Activated CD8-positive, alpha-beta T cell treated with anti-CD3 and anti-CD28 coated beads for 36 hours (primary cell): ENCODE measurements at regions not wholly inside any gene's neighbourhood (a gene's known extent, or its start where the extent isn't known, plus 50 kb on each side); places are given as distances from the start of the nearest gene placed in this dataset.

Experiments used
- ATAC-seq: fragments of 200-7000 bp; cut with Tn5 transposase; one replicate; pipeline ENCODE4 v1.10.0; 2021; ENCODE audit warnings: mild to moderate bottlenecking, moderate library complexity
- CTCF ChIA-PET: fragments of 350-600 bp; sonication (Branson Sonifier 250); formaldehyde crosslinking; loops from one replicate; lab custom pipeline; 2021; ENCODE audit warnings: antibody characterized with exemption; lab: Charles Lee
- POLR2A ChIA-PET: fragments of 350-600 bp; sonication (Branson Sonifier 250); formaldehyde crosslinking; loops from one replicate; lab custom pipeline; 2021; ENCODE audit warnings: antibody characterized with exemption; lab: Charles Lee
- DNase-seq: peaks from one replicate; pipeline ENCODE4 v3.0.0-alpha.2; 2020
- H3K27ac Mint-ChIP-seq: one replicate; pipeline ENCODE4 v1.8.0; 2021; ENCODE audit warnings: mild to moderate bottlenecking, mixed read lengths
- H3K27me3 Mint-ChIP-seq: one replicate; pipeline ENCODE4 v1.8.0; 2021; ENCODE audit warnings: mixed read lengths
- H3K36me3 Mint-ChIP-seq: one replicate; pipeline ENCODE4 v1.8.0; 2021; ENCODE audit warnings: low read depth, mixed read lengths
- H3K4me1 Mint-ChIP-seq: one replicate; pipeline ENCODE4 v1.8.0; 2021; ENCODE audit warnings: low read depth, mixed read lengths
- H3K4me3 Mint-ChIP-seq: one replicate; pipeline ENCODE4 v1.8.0; 2021; ENCODE audit warnings: mild to moderate bottlenecking, moderate library complexity, mixed read lengths
- H3K9me3 Mint-ChIP-seq: one replicate; pipeline ENCODE4 v1.8.0; 2021; ENCODE audit warnings: mixed read lengths
- intact Hi-C: fragments of 100-400 bp; cut with micrococcal nuclease; formaldehyde crosslinking; loops from one replicate; pipeline ENCODE4 v1.10.0; 2022
- TF ChIP-seq, protein P1 (sequence below): fragments of 200-600 bp; IDR thresholded peaks from one replicate; pipeline ENCODE4 v1.8.0; 2022; ENCODE audit warnings: antibody characterized with exemption, mild to moderate bottlenecking

DNA sequence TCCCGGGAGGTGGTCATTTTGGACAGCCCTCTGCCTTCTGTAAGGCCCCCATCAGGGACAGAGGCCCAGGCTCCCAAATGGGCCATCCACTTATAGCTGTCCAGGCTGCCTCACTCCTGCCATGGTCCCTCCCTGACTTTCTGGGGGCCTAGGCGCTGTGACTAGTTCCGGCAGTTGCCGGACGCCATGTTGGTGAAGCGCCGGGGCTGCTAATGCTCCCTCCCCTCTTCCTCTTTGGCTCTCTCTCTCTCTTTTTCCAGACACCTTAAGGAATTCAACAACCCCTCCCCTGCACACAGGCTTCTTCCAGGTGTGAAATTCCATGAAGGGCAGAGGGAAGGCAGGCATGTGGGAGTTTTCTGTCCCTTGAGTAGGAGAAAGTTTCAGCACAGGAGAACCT lies 445.6 kb downstream of the SOX6 start:
- TF ChIP-seq, protein P1, sequence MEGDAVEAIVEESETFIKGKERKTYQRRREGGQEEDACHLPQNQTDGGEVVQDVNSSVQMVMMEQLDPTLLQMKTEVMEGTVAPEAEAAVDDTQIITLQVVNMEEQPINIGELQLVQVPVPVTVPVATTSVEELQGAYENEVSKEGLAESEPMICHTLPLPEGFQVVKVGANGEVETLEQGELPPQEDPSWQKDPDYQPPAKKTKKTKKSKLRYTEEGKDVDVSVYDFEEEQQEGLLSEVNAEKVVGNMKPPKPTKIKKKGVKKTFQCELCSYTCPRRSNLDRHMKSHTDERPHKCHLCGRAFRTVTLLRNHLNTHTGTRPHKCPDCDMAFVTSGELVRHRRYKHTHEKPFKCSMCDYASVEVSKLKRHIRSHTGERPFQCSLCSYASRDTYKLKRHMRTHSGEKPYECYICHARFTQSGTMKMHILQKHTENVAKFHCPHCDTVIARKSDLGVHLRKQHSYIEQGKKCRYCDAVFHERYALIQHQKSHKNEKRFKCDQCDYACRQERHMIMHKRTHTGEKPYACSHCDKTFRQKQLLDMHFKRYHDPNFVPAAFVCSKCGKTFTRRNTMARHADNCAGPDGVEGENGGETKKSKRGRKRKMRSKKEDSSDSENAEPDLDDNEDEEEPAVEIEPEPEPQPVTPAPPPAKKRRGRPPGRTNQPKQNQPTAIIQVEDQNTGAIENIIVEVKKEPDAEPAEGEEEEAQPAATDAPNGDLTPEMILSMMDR = no peak
- no peaks in the 10 kb centered on the region for H3K9me3 Mint-ChIP-seq
- DNase-seq (no peak), ATAC-seq (no peak)
- no peaks in the 10 kb centered on the region for H3K4me1 Mint-ChIP-seq
- no peak overlapping the region for H3K4me3 Mint-ChIP-seq
- ChIA-PET POLR2A (no interaction called here), CTCF (no interaction called here)
- no peak overlapping the region for H3K27ac Mint-ChIP-seq
- no peaks in the 10 kb centered on the region for H3K27me3 Mint-ChIP-seq
- intact Hi-C loops = no loop called here
- no peaks in the 10 kb centered on the region for H3K36me3 Mint-ChIP-seq

DNA sequence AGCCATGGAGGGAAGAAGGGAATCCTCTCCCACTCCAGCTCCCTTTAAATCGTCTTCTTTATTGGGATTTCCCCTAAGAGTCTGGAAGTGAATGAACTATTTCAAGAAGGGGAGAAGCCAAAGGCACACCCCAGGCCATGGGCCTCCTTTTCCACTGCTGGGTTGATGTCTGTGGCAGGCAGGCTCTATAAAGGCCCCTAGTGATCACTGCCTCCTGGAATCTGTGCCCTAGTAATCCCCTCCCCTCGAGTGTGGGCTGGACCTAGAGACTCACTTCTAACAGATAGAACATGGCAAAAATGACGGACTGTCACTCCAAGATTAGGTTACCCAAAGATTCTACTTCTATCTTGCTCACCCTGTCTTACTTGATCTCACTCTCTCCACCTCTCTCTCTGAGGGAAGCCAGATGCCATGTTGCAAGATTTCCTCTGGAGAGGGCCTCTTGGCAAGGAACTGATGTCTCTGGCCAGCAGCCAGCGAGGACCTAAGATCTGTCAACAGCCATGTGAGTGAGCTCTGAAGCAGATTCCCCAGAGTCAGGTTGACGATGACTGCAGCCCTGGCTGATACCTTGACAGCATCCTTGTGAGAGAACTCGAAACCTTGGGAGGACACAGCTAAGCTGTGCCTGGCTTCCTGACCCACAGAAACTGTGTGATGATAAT lies 444.8 kb downstream of the SOX6 start:
- H3K27ac Mint-ChIP-seq = no peak overlapping the region
- no peaks in the 10 kb centered on the region for H3K36me3 Mint-ChIP-seq
- H3K4me3 Mint-ChIP-seq = no peak overlapping the region
- ChIA-PET POLR2A (no interaction called here), CTCF (no interaction called here)
- intact Hi-C loops = no loop called here
- no peaks in the 10 kb centered on the region for H3K4me1 Mint-ChIP-seq
- H3K9me3 Mint-ChIP-seq = no peaks in the 10 kb centered on the region
- TF ChIP-seq, protein P1 = no peak
- ATAC-seq (no peak), DNase-seq (no peak)
- no peaks in the 10 kb centered on the region for H3K27me3 Mint-ChIP-seq

DNA sequence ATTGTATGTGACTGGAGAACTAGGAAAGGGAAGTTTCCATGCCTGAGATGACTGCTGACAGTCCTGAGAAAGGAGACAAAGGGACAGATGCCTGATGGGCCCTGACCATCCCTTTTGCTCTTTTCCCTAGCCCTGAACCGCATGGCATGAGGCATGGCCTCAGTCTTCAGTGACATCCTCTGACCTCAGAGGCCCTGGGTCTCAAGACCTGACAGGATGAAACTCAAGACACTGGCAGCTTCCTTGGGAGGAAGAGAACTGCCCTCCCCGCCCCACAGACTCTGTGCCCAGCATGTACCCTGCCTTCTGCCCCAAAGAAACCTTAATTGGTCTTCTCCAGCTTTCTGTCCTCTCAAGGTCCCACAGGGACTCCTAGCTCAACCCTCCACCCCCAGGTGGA lies 444.1 kb downstream of the SOX6 start:
- no peak for DNase-seq
- H3K4me1 Mint-ChIP-seq = no peaks in the 10 kb centered on the region
- ATAC-seq = no peak
- CTCF ChIA-PET = no interaction called here
- H3K27me3 Mint-ChIP-seq = no peaks in the 10 kb centered on the region
- intact Hi-C loops = no loop called here
- TF ChIP-seq, protein P1 = no peak
- no peak overlapping the region for H3K4me3 Mint-ChIP-seq
- no peaks in the 10 kb centered on the region for H3K36me3 Mint-ChIP-seq
- H3K9me3 Mint-ChIP-seq = no peaks in the 10 kb centered on the region
- no peak overlapping the region for H3K27ac Mint-ChIP-seq
- POLR2A ChIA-PET = no interaction called here

DNA sequence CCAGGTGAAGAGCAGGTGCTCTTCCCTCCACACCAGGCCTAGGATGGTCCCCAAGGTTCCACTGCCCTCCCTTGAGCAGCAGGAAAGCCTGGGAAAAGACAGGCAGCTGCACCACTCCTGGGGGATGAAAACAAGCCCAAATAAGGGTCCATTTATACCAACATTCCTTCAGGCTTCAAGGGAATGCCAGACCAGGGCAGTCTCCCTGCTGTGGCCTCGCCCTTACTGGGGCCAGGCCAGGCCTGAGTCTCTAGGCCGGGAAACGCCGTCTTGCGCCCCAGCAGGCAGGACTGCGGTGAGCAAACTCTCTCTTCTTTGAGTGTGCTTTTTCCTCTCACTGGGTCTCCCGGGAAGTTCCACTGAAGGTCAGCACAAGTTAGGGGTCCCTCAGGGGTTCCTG lies 443.5 kb downstream of the SOX6 start:
- TF ChIP-seq, protein P1 = no peak
- H3K36me3 Mint-ChIP-seq = no peaks in the 10 kb centered on the region
- POLR2A ChIA-PET = no interaction called here
- DNase-seq (no peak), ATAC-seq (no peak)
- CTCF ChIA-PET = no interaction called here
- no peaks in the 10 kb centered on the region for H3K9me3 Mint-ChIP-seq
- intact Hi-C loops = no loop called here
- H3K4me1 Mint-ChIP-seq = no peaks in the 10 kb centered on the region
- no peaks in the 10 kb centered on the region for H3K27me3 Mint-ChIP-seq
- H3K27ac Mint-ChIP-seq = no peak overlapping the region
- no peak overlapping the region for H3K4me3 Mint-ChIP-seq

DNA sequence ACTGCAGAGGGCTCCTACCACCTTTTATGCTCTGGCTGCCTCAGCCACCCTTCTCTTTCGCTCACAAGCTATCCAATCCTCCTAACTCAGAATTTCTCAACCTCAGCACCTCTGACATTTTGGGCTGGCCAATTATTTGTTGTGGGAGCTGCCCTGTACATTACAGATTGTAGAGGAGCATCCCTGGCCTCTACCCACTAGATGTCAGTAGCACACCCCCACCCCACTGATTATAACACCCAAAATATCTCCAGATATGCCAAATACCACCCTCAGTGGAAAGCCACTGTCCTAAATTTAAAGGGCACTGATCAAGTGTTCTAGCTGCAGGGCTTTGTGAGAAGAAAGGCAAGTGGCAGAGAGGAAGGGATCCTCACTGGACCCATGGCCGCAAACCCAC lies 443.1 kb downstream of the SOX6 start:
- ChIA-PET POLR2A (no interaction called here), CTCF (no interaction called here)
- no peaks in the 10 kb centered on the region for H3K9me3 Mint-ChIP-seq
- H3K4me1 Mint-ChIP-seq = no peaks in the 10 kb centered on the region
- DNase-seq (no peak), ATAC-seq (no peak)
- H3K4me3 Mint-ChIP-seq = no peak overlapping the region
- H3K27ac Mint-ChIP-seq = no peak overlapping the region
- no peaks in the 10 kb centered on the region for H3K27me3 Mint-ChIP-seq
- intact Hi-C loops = no loop called here
- H3K36me3 Mint-ChIP-seq = no peaks in the 10 kb centered on the region
- TF ChIP-seq, protein P1 = no peak
